ENCODE measurements at regions not wholly inside any gene's neighbourhood (a gene's known extent, or its start where the extent isn't known, plus 50 kb on each side); places are given as distances from the start of the nearest gene placed in this dataset.

GRCh38 chr1:29896791-29897714 is 660.7 kb downstream of the PTPRU start:
- H3K4me3 ChIP-seq (ENCODE audit: low read depth, low read length), result no peak overlapping the region

DNA sequence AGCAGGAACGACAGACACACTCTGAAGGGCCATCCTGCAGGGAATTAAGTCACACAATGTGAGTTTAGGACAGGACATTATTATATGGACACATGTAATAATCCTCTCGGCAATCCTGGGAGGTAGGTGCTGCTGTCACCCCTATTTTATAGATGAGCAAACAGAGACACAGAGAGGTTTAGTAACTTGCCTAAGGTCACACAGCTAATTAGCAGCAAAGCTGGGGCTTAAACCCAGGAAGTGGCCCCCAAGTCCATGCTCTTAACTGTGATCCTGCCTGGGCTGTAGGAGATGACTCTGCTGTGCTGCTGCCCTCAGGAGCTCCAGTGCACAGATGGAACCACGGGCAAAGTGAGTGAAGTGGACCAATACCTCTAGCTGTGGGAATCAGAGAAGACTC is 660.0 kb downstream of the PTPRU start:
- no peak overlapping the region for H3K4me3 ChIP-seq (ENCODE audit: low read depth, low read length)

DNA sequence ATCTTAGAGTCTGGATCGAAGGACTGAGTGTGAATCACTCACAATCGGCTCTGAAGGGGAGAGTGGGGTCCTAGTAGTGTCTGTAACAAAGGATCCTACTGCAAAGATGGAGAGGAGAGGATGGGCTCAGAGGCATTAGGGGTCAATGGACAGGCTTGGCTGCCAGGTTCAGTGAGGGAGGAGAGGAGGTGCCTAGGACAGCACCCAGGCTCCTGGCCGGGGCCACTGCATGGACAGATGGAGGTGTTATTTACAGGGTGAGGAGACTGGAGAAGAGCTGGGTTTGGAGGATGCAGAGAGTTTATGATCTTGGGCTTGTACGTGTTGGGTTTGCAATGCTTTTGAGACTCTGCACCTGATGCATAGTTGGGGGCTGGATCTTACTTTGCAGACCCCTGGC is 658.9 kb downstream of the PTPRU start:
- H3K4me3 ChIP-seq (ENCODE audit: low read depth, low read length), result no peak overlapping the region

GRCh38 chr1:29894311-29894710 is 658.0 kb downstream of the PTPRU start:
- no peak overlapping the region for H3K4me3 ChIP-seq (ENCODE audit: low read depth, low read length)

- no peak overlapping the region for H3K4me3 ChIP-seq (ENCODE audit: low read depth, low read length)
These were observed 657.5 kb downstream of the PTPRU start for GRCh38 chr1:29893806-29894205.

DNA sequence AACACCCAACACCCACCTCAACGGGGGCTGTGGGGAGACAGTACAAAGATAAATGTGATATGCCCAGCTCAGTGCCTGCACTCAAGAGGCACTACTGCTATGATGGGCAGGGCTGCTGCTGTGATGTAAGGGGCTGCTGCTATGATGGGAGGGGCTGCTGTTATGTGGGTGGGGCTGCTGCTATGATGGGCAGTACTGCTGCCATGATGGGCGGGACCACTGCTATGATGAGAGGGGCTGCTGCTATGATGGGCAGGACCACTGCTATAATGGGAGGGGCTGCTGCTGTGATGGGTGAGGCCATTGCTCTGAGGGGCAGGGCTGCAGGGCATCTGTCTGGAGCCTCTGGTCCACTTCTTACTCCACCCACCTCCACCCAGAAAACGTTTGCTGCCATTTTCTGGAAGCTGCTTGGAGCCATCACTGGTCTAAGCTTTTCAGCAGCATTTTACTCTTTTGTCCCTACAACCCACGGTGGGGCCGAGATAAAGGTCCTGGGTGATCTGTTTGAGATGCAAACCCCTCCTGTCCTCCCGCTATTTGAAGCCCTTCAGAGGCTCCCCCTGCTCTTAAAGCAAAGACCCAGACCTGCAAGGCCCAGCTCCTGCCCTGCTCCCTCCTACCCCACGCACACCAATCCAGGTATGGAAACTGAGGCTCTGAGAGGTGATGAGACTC is 656.9 kb downstream of the PTPRU start:
- H3K4me3 ChIP-seq (ENCODE audit: low read depth, low read length), result no peak overlapping the region

DNA sequence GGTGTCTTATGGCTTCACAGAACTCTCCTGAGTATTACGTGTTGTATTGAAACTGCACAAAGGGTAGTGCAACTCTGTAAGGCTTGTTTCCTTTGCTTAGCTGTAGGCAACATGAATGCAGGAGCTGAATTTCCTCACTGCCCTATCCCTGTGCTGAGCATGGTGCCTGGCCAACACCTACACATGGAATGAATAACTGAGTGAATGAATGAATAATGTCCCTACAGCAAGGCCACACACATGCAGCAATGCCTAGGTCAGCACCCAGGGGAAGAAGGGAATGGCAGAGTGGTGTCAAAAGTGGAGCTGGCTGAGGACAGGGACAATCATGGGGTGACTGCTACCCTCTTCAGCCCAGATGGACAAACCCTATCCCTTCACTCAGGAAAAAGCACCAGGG is 655.9 kb downstream of the PTPRU start:
- no peak overlapping the region for H3K4me3 ChIP-seq (ENCODE audit: low read depth, low read length)

DNA sequence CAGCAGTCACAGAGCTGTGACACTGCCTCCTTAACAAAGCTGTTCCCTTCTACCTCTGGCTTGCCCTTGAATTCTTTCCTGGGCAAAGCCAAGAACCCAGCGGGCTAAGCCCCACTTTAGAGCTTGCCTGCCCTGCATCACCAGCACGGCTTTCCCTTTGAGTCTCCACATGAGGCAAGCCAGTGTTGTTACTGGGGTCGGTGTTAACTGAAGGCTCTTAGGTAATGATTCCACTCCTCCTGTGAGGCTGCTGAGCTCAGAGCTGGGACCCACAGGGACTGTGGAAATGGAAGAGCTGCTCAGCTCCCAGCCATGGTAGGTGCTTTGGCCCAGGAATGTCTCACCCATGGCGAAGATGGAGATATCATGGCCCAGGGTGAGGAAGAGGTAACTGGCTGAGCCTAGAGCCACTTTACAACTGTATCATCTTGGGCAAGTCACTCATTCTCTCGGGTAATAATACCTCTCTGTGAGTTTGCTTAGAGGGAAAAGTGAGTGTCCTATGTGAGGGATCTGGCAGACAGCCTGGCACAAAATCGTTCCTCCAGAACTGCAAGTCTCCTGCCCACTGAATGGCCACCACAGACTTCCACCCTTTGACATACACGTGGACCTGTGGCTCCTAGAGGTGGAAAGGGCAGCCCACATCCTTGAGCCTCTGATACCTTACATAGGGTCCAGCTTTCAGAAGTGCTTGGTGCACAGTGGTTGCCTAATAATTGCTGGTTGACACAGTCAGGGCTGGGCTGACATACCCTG is 654.1 kb downstream of the PTPRU start:
- H3K4me3 ChIP-seq (ENCODE audit: low read depth, low read length), result no peak overlapping the region

DNA sequence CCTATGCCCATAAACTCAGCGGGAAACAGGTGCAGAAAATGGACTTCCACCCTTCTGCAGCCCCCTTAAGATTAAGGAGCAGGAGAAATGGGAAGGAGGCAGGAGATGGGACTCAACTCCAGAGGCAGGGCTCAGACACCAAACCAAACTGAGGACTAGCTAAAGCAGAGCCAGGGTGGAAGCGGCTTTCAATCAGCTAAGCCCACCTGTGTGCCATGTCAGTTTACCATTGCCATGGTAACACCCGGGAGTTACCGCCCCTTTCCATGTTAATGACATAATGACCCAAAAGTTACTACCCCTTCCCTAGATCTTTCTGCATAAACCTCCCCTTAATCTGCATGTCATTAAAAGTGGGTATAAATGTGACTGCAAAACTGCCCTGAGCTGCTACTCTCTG is 653.5 kb downstream of the PTPRU start:
- H3K4me3 ChIP-seq (ENCODE audit: low read depth, low read length), result no peak overlapping the region

- H3K4me3 ChIP-seq (ENCODE audit: low read depth, low read length), result no peak overlapping the region
These were observed 648.4 kb downstream of the PTPRU start for GRCh38 chr1:29884740-29885139.

DNA sequence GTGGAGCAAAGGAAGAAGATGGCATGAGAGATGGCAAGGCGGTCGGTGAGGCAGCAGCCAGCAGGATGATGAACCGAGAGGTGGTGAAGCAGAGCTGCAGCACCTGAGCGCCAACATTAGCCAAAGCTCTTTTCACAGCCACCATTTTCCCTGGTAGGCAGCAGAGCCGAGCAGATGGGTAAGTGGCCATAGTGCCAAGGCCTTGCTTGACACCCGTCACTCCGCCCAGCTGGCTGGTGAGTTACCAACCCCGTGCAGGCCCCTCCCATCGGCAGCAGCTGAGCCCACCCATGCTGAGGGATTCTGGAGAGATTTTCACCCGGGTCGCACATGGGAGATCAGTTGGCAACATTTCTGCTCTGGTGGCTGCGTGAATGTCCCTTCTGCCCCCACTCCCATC is 647.7 kb downstream of the PTPRU start:
- no peak overlapping the region for H3K4me3 ChIP-seq (ENCODE audit: low read depth, low read length)

DNA sequence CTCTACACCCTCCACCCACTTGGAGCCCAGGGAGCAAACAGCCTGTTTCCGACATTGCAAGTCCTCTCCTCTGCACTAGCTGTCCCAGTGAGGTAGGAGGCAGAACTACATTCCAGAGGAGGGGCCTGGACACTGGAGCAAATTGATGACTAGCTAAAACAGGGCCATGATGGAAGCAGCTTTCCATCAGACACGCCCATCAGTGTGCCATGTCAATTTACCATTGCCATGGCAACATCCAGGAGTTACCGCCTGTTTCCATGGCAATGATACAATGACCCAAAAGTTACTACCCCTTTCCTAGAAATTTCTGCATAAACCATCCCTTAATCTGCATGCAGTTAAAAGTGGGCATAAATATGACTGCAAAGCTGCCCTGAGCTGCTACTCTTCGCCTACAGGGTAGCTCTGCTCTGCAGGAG is 647.1 kb downstream of the PTPRU start:
- H3K4me3 ChIP-seq (ENCODE audit: low read depth, low read length), result no peak overlapping the region

- H3K4me3 ChIP-seq (ENCODE audit: low read depth, low read length), result no peak overlapping the region
These were observed 644.2 kb downstream of the PTPRU start for GRCh38 chr1:29880556-29880955.

DNA sequence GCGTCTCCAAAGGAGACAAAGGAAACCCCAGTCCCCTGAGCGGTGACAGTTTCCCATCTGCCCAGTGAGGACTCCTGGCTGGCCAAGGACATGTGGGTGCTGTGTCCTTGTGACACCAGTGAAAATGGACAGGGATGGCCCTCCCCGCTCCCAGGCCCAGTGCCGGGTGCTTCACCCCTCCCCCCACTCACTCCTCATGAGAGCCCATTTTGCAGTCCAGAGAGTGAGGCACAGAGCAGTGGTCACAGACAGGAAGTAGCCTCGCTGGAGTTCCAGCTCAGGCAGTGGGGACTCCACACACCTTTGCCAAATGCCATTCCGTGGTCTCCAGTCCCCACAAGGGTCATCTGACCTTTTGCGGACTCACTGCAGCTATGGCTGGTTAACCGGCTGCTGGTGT is 642.9 kb downstream of the PTPRU start:
- no peak overlapping the region for H3K4me3 ChIP-seq (ENCODE audit: low read depth, low read length)

- H3K4me3 ChIP-seq (ENCODE audit: low read depth, low read length), result no peak overlapping the region
These were observed 642.2 kb downstream of the PTPRU start for GRCh38 chr1:29878501-29878900.

DNA sequence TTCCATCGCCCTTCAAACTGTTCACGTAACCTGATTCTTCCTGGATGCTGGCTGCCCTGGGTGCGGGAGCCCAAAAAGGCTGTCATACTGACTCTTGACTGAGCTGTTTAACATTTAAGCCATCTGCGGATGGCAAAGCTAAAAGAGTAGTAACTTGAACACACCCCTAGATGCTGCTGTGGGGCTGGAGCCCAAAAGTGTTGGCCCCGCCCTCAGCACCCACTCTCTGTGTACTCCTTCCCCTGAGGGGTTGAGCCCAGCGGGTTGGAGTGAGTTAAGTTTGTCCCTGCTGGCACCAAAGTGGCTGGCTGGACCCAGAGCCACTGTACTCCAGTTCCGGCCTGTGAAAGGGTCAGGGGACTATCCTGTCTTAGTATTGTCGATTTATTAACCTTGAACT is 640.6 kb downstream of the PTPRU start:
- no peak overlapping the region for H3K4me3 ChIP-seq (ENCODE audit: low read depth, low read length)

DNA sequence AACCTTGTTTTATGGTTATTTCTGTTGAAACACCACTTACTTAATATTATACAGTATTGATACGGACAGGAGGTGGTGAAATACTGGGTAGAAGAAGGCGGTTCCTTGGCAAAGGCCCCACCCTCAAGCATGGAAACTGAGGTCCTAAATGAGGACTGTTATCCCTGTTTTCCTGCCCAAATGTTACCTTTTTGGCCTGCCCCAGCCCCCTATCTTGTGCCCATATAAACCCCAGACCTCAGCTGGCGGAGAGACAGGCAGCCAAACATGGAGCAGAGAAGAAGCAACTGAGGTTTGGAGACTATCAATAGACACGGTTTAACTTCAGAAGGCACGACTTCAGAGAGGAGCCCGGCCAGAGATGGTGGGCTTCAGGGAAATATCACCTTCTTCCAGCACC is 640.1 kb downstream of the PTPRU start:
- H3K4me3 ChIP-seq (ENCODE audit: low read depth, low read length), result no peak overlapping the region

DNA sequence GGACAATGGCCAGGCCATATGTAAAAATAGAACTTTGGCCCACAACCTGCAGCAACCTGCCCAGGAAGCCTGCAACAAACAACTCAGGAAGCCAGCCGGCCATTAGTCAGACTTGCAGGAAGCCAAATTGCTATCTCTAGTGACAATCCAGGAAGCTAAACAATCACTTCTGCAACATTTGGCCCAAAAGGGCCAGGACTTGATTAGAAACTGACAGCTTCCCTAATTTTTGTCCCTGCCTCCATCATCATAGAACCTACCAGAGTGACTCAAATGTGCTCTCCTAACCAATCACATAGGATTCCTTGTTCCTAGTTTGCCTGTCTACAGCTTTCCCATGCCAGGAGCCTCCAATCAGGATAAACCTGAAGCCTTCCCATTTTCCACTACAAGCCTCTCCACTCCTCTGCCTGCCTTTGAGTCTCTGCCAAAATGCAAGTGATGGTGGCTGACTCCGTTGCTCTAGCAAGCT is 639.3 kb downstream of the PTPRU start:
- H3K4me3 ChIP-seq (ENCODE audit: low read depth, low read length), result no peak overlapping the region

GRCh38 chr1:29870621-29871020 is 634.3 kb downstream of the PTPRU start:
- no peak overlapping the region for H3K4me3 ChIP-seq (ENCODE audit: low read depth, low read length)

DNA sequence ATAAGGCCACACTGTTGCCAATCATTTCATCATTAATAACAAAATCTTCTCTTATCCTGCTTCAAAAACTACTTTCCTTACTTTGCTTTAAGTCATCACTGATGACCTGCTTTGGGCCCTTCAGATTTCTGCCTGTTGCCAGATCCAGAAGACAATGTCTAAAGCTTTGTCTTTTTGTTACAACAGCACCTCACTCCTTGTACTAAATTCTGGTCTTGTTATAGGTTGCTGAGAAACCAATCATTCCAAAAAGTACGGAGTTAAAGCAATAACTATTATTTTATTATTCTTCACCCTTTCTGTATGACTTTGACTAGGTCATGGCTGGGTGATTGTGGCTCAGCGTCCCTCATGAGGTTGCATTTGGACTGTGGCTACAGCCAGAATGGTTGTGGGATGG is 633.5 kb downstream of the PTPRU start:
- no peak overlapping the region for H3K4me3 ChIP-seq (ENCODE audit: low read depth, low read length)

DNA sequence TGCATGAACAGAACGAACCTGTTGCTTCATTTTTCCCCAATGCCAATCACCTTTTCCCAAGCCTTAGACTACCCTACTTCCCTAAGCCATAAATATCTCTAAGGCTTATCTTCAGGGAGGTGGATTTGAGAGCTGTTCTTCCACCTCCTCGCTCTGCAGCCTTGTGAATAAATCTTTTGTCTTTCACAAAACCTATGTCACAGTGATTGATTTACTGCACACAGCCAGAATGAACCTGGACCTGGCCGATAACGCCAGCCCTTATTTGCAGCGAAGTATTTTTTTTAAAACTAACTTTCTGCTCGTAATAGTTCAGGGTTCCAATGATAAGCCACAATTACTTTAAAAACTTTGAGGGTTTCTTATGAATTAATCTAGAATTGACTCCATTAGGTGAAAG is 632.6 kb downstream of the PTPRU start:
- no peak overlapping the region for H3K4me3 ChIP-seq (ENCODE audit: low read depth, low read length)

DNA sequence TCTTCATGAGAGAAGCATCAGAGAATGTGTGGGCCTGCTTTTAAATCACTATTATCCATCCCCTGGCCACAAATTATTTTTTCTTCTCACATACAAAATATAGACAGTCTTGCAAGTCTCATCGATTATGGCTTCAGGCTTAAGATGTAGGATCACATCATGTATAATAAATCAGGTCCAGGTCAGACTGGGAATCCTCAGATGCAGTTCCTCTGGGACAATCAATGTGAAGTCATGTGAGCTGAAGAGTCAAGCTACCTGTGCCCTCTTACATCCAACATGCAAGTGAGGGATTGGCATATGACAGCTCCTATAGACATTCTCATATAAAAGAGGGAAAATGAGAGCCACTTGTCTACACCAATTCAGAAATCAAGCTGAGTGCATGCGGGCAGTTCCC is 631.8 kb downstream of the PTPRU start:
- H3K4me3 ChIP-seq (ENCODE audit: low read depth, low read length), result no peak overlapping the region

All from iPS-11a (cell line).